Prostate gland (tissue), 2 donors: ENCODE measurements at regions not wholly inside any gene's neighbourhood (a gene's known extent, or its start where the extent isn't known, plus 50 kb on each side); places are given as distances from the start of the nearest gene placed in this dataset.

Experiments
- CTCF ChIP-seq, 4 experiments: fragments of 200-600 bp in 2 of 4; fragments of 450-650 bp in 2 of 4; sonication (generic) in 2 of 4; IDR thresholded peaks; 1 replicate in 3 of 4; 2 replicates in 1 of 4; pipeline ENCODE4 v1.5.1; 2016 to 2019; ENCODE audit warnings: antibody characterized with exemption in 4 of 4, mild to moderate bottlenecking in 2 of 4, moderate library complexity in 2 of 4
- POLR2A ChIP-seq: fragments of 450-650 bp; IDR thresholded peaks from one replicate; pipeline ENCODE4 v1.6.1; 2016; ENCODE audit warnings: antibody characterized with exemption, mild to moderate bottlenecking
- POLR2AphosphoS5 ChIP-seq: sonication (generic); formaldehyde crosslinking; IDR thresholded peaks from one replicate; pipeline ENCODE4 v1.6.1; 2017; ENCODE audit warnings: antibody characterized with exemption

- TF ChIP-seq POLR2A (no peak), CTCF (IDR thresholded peaks at IDR 0.05) (no peak), POLR2AphosphoS5 (no peak)
These were observed 62.9 kb upstream of the TUBA3E start for GRCh38 chr2:130261099-130261498.
